ENCODE measurements at regions not wholly inside any gene's neighbourhood (a gene's known extent, or its start where the extent isn't known, plus 50 kb on each side); places are given as distances from the start of the nearest gene placed in this dataset.

DNA sequence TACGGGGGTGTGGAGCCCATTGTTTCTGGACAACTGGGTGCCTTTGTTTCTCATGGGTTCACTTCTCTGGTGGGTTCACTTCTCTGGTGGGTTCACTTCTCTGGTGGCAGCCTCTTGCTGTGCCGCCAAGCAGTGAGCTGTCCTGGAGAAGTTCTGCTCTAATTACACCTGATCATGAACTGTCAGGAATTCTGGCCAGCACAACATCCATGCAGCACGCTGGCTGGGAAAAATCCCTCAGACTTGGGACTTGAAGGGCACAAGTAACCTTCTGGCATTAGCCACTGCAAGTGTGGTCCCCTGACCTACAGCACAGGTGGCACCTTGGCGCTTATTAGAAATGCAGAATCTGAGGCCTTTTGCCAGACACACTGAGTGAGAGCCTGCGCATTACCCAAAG is 752.5 kb downstream of the QKI start:
- no peak overlapping the region for H3K4me3 Mint-ChIP-seq (ENCODE audit: unreplicated experiment)
- peaks cover 9% of the 10 kb centered on the region for H3K9me3 Mint-ChIP-seq (ENCODE audit: low read depth)
- no peaks in the 10 kb centered on the region for H3K4me1 Mint-ChIP-seq (ENCODE audit: low read depth)

DNA sequence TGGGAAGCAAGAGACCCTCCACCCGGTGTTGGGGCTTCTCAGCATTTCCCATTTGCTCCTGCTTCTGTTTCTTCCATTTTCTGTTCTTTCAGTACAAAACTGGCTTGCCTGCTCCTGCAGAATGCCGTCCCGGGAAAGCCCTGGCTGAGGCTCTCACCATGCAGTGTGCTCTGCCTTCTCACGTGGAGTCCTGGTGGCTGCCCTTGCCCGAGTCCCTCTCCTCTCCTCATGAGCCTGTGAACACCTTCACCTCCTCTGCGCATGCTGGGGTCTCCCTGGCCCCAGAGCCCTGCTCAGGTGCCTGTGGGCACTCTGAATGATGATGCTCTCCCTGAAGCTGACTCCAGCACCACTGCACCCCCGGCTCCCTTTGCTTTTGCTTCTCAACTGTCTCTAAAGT is 752.0 kb downstream of the QKI start:
- H3K36me3 Mint-ChIP-seq (ENCODE audit: low read depth), result no peaks in the 10 kb centered on the region
- no peak overlapping the region for H3K4me3 Mint-ChIP-seq (ENCODE audit: unreplicated experiment)
- H3K4me1 Mint-ChIP-seq (ENCODE audit: low read depth), result no peaks in the 10 kb centered on the region
- TF ChIP-seq, protein P1, sequence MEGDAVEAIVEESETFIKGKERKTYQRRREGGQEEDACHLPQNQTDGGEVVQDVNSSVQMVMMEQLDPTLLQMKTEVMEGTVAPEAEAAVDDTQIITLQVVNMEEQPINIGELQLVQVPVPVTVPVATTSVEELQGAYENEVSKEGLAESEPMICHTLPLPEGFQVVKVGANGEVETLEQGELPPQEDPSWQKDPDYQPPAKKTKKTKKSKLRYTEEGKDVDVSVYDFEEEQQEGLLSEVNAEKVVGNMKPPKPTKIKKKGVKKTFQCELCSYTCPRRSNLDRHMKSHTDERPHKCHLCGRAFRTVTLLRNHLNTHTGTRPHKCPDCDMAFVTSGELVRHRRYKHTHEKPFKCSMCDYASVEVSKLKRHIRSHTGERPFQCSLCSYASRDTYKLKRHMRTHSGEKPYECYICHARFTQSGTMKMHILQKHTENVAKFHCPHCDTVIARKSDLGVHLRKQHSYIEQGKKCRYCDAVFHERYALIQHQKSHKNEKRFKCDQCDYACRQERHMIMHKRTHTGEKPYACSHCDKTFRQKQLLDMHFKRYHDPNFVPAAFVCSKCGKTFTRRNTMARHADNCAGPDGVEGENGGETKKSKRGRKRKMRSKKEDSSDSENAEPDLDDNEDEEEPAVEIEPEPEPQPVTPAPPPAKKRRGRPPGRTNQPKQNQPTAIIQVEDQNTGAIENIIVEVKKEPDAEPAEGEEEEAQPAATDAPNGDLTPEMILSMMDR (IDR thresholded peaks at IDR 0.05), result no peak
- no peak overlapping the region for H3K27ac Mint-ChIP-seq (ENCODE audit: unreplicated experiment)
- DNase-seq (ENCODE audit: low spot score), result no peak
- peaks cover 4% of the 10 kb centered on the region for H3K27me3 Mint-ChIP-seq (ENCODE audit: low read depth)
- H3K9me3 Mint-ChIP-seq (ENCODE audit: low read depth), result peaks cover 11% of the 10 kb centered on the region

More for the DNA sequence above, 752.5 kb downstream of the QKI start:
- DNase-seq (ENCODE audit: low spot score), result no peak
- TF ChIP-seq, protein P1 (IDR thresholded peaks at IDR 0.05), result no peak
- H3K27me3 Mint-ChIP-seq (ENCODE audit: low read depth), result peaks cover 4% of the 10 kb centered on the region
- no peaks in the 10 kb centered on the region for H3K36me3 Mint-ChIP-seq (ENCODE audit: low read depth)
- no peak overlapping the region for H3K27ac Mint-ChIP-seq (ENCODE audit: unreplicated experiment)

DNA sequence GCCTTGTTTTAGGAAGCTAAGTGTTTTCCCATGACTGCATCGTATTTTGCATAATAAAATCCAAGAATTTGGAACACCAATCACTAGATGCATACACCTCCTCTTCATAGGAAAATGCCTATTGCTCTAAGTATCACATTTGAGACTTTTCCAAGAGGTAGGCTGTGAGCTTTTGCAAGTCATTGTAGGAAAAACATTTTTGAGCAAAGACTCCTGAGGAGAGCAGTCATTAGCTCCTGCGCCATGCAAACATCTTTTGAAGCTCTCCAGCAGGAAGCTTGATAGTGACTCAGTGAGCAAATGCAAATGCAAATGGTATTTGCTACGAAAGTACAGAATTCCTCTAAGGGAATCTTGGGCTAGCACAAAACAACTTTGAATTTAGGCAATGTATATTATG is 750.4 kb downstream of the QKI start:
- no peak overlapping the region for H3K27ac Mint-ChIP-seq (ENCODE audit: unreplicated experiment)
- H3K27me3 Mint-ChIP-seq (ENCODE audit: low read depth), result peaks cover 4% of the 10 kb centered on the region
- TF ChIP-seq, protein P1 (IDR thresholded peaks at IDR 0.05), result no peak
- H3K4me1 Mint-ChIP-seq (ENCODE audit: low read depth), result no peaks in the 10 kb centered on the region
- H3K4me3 Mint-ChIP-seq (ENCODE audit: unreplicated experiment), result no peak overlapping the region
- no peak for DNase-seq (ENCODE audit: low spot score)
- peaks cover 11% of the 10 kb centered on the region for H3K9me3 Mint-ChIP-seq (ENCODE audit: low read depth)
- no peaks in the 10 kb centered on the region for H3K36me3 Mint-ChIP-seq (ENCODE audit: low read depth)

DNA sequence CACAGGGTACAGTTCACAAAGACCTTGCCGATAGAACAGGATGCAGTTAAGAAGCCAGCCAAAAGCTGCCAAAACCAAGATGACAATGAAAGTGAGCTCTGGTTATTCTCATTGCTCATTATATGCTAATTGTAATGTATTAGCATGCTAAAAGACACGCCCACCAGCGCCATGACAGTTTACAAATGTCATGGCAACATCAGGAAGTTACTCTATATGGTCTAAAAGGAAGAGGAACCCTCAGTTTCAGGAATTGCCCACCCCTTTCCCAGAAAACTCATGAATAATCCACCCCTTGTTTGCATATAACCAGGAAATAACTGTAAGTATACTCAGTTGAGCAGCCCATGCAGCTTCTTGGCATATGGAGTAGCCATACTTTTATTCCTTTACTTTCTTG is 748.7 kb downstream of the QKI start:
- H3K9me3 Mint-ChIP-seq (ENCODE audit: low read depth), result peaks cover 11% of the 10 kb centered on the region

DNA sequence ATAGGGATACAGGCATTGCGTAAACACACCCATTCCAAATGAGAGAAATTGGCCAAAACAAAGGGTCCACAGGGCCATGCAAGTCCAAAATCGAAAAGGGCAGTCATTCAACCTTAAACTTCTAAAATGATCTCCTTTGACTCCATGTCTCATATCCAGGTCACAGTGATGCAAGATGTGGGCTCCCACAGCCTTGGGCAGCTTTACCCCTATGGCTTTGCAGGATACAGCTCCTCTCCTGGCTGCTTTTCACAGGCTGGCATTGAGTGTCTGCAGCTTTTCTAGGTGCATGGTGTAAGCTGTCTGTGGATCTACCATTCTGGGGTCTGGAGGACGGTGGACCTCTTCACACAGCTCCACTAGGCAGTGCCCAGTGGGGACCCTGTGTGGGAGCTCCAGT is 744.5 kb downstream of the QKI start:
- no peak overlapping the region for H3K27ac Mint-ChIP-seq (ENCODE audit: unreplicated experiment)
- H3K36me3 Mint-ChIP-seq (ENCODE audit: low read depth), result no peaks in the 10 kb centered on the region
- peaks cover 14% of the 10 kb centered on the region for H3K9me3 Mint-ChIP-seq (ENCODE audit: low read depth)
- TF ChIP-seq, protein P1 (IDR thresholded peaks at IDR 0.05), result no peak
- no peak overlapping the region for H3K4me3 Mint-ChIP-seq (ENCODE audit: unreplicated experiment)
- no peaks in the 10 kb centered on the region for H3K27me3 Mint-ChIP-seq (ENCODE audit: low read depth)
- no peaks in the 10 kb centered on the region for H3K4me1 Mint-ChIP-seq (ENCODE audit: low read depth)
- DNase-seq (ENCODE audit: low spot score), result no peak

More for the DNA sequence above, 748.7 kb downstream of the QKI start:
- H3K27me3 Mint-ChIP-seq (ENCODE audit: low read depth), result peaks cover 4% of the 10 kb centered on the region
- TF ChIP-seq, protein P1 (IDR thresholded peaks at IDR 0.05), result no peak
- H3K27ac Mint-ChIP-seq (ENCODE audit: unreplicated experiment), result no peak overlapping the region
- no peaks in the 10 kb centered on the region for H3K36me3 Mint-ChIP-seq (ENCODE audit: low read depth)
- no peak overlapping the region for H3K4me3 Mint-ChIP-seq (ENCODE audit: unreplicated experiment)
- no peaks in the 10 kb centered on the region for H3K4me1 Mint-ChIP-seq (ENCODE audit: low read depth)
- no peak for DNase-seq (ENCODE audit: low spot score)
